CD4-positive, alpha-beta T cell treated with Interleukin-12 subunit alpha and Interleukin-12 subunit beta, for 1 hour (primary cell): ENCODE measurements at regions not wholly inside any gene's neighbourhood (a gene's known extent, or its start where the extent isn't known, plus 50 kb on each side); places are given as distances from the start of the nearest gene placed in this dataset.
"Not testable (repeated sequence)": the region's sequence is repeated elsewhere in the genome, so short reads cannot be mapped to it uniquely, and the experiment has no call there.

ENCODE experiments used
- DNase-seq: peaks from one replicate; pipeline ENCODE4 v3.0.0-alpha.2; 2020

DNA sequence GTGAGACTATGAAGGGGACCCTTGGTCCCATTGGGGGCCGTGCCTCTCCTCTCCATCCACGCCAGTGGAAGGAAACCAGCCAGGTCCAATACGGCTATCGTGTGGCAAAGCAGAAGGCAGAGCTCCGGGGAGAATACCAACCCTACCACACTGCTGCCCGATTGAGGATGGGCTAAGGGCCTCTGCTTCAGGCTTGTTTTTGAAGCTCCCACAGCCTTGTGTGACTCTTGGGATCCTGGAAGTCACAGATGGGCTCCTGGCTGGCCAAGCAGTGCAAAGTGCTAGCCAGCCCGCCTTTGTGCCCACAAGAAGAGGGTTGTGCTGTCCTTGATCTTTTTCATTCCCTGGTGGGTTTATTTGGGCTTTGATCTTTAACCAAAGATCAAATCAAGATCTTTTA, 70.6 kb upstream of the ID2 start:
- DNase-seq, result no peak

DNA sequence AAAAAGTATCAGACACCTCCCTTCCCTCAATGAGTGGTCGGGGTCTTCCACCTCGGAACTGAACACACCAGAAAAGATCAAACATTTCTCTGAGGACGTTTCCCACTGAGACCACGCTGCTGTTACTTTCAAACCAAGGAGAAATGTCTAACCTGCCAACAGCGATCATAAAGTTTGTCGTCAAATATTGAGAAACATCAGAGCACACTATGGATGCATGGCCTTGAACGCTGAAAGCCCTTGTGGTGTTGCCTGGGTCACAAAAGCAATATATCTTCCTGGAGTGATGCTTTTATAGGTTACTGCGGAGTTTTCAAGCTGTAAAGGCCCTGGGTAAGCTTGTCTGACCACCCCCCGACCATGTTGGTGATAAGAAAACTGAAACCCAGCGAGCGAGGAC, 70.2 kb upstream of the ID2 start:
- no peak for DNase-seq

DNA sequence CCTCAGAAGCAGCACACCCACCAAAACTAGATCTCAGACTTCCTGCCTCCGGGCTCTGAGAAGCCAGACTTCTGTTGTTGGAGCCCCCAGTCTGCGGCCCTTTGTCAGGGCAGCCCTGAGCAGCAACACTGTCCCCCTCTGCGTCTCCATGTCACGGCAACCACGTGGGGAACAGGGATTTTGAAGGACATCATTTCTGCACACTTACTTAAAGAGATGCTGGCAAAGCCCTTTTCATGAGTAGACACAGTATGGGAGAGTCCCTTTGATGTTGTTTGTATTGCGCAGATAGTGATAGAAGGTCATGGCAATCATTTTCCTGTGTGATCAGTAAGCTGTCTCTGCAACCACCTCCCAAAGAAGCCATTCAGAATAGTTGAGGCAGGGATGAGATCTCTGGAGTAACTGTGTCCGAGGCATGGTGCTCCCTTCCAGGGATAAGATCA, 69.1 kb upstream of the ID2 start:
- DNase-seq, result no peak

DNA sequence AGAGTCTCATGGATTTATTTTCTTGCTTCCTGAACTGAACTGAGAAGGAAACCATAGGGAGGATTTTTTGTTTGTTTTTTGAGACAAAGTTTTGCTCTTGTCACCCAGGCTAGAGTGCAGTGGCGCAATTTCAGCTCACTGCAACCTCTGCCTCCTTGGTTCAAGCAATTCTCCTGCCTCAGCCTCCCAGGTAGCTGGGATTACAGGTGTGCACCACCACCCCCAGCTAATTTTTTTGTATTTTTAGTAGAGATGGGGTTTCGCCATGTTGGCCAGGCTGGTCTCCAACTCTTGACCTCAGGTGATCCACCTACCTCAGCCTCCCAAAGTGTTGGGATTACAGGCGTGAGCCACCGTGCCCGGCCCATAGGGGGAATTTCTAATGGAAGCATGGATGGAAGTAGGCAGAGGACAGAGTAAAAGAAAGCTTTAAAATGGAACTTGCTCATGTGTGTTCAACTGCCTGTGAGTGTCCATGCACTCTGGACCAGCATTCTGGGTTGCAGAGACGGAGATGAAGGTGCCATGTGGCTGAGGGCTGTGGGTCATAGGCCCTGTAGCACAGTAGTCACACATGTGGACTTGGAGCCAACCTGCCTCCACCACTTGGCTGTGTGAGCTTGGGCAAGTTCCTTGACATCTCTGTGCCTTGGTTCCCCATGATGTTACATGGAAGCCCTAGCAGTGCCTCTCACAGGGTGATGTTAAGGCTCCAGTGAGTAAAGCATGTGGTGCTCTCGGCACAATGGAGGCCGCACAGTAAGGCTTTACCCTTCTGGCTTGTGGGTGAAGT, 68.5 kb upstream of the ID2 start:
- DNase-seq, result not testable (repeated sequence)

DNA sequence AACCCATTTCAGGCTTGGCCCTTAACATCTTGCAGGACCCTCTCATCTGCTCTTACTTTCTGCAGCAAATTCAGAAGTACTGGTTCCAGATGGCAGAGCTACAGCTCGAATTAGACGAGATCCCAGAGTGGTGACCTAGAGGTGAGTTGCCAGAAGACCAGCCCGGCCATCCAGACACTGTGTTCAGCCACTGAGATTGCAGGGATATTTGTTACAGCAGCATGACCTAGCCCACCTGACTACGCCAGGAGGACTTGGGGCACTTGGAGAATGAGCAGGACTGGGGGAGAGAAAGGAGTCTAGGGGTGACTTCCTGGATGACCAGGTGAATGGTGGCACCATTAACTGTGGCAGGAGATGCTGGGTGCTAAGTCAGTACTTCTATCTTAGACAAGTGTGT, 67.2 kb upstream of the ID2 start:
- no peak for DNase-seq

DNA sequence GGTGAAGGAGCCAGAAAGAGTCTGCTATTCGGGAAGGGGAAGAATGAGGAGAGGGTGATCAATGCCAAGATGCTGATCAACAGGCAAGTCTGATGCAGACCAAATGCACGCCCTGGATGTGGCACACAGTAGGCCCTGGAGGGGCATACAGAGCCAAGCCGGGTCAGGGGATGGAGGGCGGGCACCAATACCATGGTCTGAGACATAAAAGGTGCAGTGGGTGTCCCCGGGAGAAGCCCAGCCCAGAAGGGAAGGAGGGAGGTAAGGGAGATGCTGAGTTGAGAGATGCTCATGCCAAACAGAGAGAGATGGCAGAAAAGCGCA, 66.6 kb upstream of the ID2 start:
- DNase-seq, result no peak

DNA sequence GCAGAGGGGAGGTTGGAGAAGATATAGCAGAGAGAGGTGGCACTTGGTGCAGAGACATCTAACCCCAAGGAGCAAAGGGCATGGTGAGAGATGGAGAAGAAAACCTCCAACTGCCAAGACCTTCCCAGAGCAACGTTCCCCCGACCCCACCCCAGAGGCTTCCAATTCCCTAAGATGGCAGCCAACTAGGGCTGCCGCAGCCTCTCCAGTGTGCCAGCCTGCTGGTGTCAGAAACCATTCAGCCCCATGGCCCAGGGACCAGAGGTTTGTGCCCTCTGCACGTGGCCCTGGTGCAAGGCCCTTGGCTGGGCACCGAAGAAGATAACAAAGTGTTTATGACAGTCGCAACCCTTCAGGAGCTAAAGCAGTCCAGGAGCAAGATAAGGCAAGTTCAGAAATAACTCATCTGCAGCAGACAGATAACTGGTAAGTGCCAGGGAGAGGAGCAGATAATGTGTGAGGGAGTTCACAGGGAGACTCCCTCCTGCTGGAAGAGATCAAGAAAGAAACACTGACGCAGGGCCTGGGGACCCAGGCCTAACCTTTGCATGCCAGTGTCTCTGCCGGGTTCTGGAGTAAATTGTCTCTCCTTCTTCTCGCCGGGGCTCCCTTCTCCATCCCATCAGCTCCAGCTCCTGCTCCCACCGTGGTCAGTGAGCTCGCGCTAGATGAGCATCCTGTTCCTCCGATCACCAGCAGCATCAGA, 66.1 kb upstream of the ID2 start:
- DNase-seq, result no peak

DNA sequence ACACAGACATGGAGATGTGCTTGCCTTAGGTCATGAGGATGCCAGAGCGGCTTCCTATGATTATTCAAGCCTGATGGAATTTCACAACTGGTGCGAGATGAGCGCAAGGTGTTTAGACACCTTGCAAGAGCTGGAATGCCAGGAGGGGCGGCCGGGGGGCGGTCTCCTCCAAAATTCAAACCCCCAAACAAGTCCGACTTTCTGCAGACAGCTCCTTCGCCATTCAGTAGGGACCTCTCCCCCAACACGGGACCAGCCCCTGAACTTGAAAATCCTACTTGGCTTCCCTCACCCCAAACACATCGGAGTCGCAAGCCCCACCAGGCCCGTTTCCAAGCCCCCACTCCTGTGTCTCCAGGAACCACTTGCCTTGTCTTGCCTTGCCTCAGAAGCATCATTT, 64.8 kb upstream of the ID2 start:
- no peak for DNase-seq

DNA sequence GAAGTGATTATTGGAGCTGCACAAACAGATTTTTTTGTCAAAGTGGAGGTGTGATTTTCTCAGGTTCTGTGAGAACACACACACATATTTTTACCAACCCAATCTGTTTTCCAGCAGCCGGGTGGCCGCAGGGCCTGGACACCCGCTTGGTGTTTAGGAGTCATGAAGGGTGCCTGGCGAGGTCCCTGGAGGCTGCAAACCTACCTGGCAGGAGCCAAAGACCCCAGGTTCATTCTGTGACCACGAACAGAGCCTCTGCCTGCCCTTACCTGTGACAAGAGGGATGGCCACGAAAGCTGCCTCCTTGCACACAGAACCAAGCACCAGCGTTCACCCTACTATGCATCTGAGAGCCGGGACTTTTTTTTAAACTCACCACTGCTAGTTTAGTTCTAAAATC, 64.3 kb upstream of the ID2 start:
- DNase-seq, result no peak

DNA sequence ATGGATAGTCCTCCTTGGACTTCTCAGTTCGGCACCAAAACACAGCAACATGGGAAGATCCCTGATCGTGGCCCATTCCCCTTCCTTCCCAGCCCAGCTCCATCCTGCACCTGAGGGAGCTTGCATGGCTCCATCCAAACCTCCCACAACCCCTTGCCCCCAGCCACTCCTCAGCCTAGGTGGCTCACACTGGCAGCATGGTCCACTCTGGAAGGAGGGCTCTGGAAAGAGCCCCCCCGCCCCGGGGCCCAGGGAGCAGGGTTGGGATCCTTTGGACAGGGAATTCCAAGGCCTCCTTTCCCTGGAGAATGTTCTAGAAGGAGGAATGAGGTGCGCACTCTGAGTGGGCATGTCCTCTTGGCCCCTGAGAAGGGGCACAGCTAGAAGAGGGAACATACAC, 62.8 kb upstream of the ID2 start:
- DNase-seq, result no peak

DNA sequence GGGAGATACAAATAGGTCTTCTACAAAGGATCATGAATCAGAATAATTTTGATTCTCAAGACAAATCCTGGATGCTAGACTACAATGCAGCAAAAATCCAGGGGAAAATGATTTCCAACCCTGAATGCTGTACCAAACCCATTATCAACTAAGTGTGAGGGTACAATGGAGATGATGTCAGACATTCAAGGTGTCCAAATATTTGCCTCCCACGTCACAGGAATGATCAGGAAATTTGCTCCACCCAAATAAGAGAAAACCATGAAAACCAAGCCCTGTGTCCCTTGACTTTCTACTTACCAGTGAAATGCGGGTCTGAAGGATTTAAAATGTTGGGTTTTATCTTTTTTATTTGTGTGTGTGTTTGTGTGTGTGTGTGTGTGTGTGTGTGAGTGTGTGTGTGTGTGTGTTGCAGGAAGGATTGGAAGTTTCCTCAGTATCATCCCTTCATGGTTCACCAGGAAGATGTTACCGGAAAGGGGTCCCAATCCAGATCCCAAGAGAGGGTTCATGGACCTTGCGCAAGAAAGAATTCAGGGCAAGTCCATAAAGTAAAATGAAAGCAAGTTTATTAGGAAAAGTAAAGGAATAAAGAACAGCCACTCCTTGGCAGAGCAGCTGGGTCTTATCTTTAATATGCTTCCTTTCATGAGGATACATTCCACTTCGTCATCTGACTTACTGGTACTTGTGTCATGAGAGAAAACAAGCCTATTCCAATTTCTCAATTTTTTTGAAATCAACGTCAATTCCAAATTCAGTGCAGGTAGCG, 61.1 kb upstream of the ID2 start:
- DNase-seq, result no peak

DNA sequence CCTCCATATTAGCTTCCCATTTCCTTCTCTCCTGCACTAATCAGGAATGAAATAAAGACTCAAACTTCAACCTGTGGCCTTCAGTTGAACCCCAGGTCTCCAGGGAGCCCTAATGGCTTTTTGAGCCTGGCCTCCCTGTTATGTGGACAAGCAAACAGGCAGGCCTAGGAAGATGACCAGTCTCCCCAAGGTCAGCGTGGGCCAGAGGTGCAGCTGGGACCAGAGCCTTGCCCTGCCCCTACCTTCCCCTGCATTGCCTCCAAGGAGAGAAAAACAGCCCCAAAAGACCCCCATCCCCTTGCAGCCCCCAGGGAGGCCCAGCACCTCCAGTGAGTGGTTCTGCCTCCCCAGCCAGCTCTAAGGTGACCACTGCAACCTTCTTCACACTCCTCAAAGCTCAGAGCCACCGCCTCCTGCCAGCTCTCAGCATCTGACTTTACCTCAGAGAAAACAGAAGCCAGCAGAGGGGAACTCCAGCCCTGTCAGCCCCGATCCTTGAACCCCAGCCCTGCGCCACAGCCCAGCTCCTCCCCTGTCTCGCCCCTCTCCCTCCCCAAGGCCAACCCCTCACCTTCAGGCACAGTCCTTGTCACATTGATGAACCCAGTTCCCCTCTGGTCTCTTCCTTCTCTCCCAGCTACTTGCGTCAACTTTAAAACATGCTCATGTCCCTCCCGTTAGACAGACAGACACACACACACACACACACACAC, 59.5 kb upstream of the ID2 start:
- DNase-seq, result no peak

DNA sequence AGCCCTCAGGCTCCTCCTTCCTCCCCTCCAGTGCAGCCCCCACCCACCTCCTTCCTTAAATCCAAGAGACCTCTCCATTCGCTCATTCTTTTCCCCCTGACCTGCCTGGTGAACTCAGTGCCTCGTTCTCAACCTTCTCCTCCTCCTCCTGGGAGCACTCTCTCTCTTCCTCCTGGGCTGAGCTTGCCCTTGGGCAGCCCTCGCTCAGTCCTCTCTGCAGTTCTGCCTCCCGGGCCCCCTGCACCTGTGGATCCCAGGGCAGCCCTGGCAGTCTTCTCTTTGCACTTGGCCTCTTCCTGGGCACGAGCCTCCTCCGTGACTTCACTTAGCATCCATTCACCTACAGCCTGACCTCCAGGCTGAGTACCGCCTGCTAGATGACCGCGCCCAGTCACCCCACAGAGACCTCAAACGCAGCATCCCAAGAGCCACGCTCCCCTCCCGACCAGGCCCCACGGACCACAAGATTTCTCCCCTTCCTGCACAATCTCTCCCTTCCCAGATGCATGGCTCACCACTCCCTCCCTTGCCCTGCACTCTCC, 58.9 kb upstream of the ID2 start:
- no peak for DNase-seq

DNA sequence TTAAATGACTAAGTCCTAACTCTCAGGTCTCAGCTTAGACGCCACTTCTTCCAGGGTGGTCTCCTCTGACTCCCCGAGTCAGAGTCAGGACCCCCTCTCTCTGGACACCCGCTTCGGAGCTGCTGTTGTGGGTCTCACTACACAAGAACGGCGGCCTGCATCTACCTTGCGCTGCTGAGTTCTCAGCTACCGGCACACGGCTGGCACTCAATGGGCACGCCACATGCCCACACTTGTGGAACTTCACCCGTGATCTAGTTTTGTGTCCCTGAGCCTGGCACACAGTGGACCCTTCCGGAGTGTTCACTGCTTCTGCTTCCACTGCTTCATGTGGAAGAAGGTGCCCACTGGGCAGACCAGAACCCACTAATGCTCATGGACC, 58.3 kb upstream of the ID2 start:
- no peak for DNase-seq

DNA sequence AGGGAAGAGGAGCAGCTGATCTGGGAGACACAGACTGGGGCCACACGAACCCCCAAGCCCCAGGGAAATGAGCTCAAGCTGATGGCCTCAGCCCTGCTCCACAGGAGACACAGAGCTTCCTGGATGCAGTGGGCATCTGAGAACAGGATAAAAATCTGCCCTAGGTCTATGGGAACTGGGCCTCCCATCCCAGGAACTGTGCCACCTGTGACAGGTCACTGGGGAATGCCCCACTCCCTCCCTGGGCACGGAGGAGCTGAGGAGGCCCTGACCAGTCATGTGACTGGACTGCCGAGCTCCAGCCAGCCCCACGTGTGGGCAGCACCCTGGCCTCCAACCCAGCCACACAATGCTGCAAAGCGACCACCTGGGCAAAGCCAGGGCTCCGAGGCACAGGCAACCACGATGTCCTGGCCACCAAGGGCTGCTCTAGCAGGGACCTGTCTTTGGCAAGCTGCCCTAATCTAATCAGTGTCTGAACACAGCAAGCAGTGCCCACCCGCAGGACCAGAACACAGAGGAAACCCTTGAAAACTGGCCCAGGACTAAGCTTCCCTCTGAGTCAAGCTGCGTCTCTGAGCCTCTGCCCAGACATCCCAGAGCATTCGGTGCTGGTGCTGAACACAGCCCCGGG, 57.8 kb upstream of the ID2 start:
- DNase-seq, result no peak

DNA sequence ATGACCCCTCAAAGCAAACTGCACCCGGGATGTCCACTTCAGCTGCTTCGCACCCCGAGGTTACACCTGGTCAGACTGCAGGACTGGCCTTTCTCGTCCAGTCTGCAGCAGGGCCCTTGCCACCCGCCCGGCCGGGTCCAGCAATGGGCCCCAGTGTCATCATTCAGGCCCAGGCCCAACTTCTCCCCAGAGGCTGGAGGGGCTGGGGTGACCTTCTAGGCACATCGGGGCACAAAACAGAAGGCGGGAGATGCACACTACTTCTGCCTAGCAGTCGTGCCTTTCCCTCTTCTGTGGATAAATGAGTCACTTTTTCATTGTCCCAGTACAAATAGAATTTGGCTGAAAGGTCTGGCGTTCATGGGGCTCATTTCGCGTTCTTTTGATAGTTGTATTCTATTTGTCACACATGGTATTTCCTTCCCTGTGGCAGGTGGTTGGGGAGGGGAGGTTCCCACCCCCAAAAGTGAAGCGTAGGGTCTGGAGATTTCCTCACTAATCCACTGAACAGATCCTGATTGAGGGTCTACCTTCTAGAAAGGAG, 56.9 kb upstream of the ID2 start:
- no peak for DNase-seq

DNA sequence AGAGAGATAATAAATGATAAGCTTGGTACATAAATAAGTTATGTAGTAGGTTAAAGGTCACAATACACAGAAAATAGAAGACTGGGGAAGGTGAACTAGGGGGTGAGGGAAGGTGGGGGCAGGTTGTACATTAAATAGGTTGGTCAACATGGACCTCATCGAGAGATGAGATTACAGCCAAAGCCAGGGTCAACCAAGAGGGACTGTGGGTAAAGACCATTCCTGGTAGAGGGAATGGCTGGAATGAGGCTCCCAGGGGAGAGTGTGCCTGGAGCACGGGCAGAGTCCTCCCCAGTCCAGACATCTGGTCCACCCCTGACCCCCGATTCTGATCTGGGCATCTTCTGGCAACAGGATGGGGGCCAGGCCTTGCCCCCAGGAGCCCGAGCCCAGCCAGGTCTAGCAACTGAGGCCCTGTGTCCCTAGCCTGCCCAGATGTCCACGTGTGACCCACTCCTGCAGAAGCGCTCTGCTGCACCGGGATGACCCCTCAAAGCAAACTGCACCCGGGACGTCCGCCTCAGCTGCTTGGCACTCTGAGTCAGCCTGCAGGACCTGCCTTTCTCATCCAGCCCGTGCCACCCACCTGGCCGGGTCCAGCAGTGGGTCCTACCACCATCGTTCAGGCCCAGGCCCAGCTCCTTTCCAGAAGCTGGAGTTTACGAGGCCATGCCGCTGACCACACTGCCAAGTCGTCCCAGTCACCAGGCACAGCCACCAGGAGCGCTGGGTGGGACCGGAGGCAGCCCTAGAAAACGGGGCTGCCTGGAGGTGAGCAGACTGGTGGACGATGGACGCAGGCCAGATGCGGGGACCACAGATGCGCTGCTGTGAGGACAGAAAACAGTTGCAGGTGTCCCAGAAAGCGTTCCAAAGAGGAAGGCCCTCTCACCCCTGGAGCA, 56.2 kb upstream of the ID2 start:
- no peak for DNase-seq

DNA sequence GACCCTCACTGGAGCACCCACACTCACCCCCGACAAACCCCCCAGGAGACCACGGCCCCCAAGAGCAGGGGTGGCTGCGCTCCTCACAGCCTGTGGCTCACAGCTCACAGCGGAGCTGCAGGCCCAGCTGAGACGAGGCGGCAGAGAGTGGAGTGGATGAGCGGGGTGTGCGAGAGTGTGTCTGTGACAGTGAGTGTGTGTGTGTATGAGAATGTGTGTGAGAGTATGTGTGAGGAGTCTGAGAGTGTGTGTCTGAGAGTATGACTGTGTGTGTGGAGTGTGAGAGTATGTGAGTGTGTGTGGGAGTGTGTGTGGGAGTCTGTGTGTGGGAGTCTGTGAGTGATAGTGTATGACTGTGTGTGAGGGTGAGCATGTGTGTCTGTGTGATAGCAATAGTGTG, 55.3 kb upstream of the ID2 start:
- no peak for DNase-seq

DNA sequence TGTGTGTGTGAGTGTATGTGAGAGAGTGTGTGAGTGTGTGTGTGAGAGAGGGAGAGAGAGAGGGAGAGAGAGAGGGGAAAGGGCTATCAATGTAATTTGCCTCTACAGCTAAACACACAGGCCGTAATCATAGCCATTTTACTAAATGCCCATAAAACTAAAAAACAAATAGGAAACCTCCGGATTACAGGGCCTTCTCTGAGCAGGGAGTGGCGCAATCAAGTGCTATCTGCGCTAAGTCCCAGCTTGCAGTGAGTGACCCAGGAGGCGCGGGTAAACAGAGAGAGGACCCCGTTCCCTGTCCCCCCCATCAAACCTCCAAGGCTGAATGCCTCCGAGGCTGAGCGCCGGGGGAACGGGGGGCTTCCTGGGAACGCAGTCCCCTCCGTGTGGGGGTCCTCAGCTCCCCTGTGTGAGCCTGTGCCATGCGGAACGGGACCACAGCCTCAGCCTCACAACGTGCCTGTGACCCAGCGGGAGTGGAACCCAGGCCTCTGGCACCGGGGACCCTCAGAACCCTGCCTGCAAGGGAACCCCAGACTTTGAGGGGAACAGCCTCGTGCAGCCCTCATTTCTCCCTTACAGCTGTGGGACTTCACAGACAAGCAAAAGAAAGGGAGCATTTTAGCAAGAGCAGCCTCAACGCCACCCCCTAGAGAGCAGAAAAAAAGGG, 54.7 kb upstream of the ID2 start:
- no peak for DNase-seq

DNA sequence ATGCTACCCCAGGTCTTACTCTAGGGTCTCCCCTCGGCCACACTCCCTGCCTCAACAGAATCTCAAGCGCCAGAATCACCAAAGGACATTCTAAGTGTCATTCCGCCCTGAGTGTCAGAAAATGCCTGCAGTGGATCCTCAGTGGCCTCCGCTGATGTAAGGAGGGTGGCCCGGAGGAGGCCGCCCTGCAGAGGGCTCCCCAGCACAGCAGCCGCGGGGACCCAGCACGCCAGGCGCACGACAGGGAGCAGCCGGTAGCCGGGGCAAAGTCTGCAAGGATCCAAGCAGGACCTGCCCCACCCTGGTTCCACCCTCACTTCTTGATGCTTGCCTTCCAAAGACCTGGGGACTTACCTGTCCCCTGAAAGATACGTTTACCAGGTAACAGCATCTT, 54.2 kb upstream of the ID2 start:
- DNase-seq, result no peak
